GM19395 (cell line): ENCODE measurements at regions not wholly inside any gene's neighbourhood (a gene's known extent, or its start where the extent isn't known, plus 50 kb on each side); places are given as distances from the start of the nearest gene placed in this dataset.

Source experiments
- ATAC-seq: cut with Tn5 transposase; IDR thresholded peaks from one replicate; pipeline ENCODE4 v1.9.1; 2021; ENCODE audit warnings: mild to moderate bottlenecking, moderate library complexity; ENCODE audit not compliant: unreplicated experiment

DNA sequence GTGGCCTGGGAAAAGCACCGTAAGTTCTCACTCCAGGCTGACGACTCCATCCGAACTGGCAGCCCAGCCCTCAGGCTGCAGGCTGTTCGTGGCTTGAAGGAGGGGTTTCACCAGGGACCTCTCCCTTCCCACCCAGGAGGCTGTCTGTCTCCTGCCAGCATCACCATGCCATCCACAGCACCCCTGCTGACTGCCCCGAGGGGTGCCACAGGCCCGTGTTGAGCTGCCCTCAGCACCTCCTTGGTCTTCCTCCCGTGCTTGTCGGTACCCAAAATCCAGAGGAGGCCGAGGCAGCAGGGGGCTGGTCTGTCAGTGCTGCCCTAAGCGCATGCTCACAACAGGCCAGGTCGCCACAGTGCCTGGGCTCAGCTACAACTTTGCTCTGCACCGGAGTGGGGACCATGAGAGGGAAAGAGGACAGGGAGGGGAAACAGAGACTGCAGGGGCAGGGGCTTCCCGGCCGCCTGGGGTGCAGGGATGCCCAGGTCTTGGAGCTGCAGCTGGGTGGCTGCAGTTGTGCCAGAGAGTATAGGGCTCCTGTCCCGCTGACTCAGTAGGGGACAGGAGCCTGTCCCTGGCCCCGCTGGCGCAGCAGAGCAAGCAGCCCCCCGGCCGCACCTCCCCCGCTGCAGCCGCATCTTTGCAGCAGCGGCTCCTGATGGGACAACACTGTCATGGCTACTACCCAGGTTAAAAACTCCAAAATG is 963.7 kb upstream of the CRIM1 start:
- no peak for ATAC-seq

DNA sequence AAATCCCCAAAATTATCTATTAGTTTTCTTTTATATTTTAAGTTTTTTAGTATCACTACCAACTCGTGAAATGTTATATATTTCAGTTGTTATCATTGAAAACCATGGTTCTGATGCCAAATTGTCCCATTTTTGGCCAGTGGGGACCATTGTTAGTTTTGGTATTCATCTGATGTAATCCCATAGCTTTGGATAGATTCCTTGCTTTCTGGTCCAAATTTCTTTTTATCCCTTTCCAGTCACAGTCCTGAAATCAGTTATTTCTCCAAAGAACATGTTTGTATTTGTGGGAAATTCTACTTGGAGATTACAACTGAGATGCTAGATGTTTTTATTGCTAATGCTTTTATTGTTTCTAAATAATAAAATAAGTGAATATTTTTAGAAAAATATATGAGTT is 976.8 kb upstream of the CRIM1 start:
- ATAC-seq = no peak

DNA sequence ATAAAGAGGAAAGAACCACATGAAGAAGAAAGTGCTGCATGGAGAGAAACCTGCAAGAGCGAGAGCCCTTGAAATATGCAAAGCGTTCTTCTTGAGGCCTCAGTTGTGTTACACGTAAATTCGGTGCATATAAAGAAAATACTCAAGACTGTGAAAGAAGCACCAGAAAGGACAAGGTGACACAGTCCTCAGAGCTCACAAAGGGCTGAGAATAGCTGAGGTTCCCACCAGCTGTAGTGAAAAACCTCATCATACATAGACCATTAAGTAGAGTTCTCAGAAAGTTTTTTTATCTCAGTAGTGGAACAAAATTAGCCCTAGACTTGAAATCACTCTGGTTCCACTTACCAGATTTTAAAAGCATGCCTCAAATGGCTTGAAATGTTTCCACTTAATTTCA is 980.7 kb upstream of the CRIM1 start:
- no peak for ATAC-seq

DNA sequence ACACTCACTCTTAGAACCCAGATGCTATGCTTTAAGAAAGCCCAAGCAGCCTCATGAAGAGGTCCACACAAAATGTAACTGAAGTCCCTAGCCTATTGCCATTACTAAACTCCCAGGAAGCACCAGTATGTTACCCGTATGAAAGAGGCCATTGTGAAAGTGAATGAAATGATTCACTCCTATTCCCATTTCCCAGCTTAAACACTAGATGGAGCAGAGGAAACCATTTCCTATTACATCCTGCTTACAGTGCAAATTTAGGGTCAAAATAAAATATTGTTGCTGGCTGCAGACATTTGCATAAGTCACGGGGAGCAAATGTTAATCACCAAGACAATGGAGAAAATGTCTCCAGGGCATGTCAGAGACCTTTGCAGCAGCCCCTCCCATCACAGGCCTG is 989.7 kb upstream of the CRIM1 start:
- no peak for ATAC-seq

DNA sequence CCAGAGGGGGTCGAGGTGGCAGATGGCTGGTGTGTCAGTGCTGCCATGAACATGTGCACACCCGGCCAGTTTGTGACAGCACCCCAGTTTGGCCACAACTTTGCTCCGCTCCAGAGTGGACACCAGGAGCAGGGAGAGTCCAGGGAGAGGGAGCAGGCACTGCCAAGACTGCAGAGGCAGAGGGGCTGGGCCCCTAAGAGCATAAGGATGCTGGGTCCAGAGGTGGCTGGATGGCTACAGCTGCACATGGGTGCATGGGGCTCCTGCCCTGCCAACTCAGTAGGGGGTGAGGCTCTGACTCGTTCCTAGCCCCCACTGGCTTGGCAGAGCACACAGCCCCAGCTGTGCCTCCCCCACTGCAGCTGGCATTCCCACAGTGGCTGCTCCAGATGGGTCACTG is 999.2 kb upstream of the CRIM1 start:
- ATAC-seq = no peak

DNA sequence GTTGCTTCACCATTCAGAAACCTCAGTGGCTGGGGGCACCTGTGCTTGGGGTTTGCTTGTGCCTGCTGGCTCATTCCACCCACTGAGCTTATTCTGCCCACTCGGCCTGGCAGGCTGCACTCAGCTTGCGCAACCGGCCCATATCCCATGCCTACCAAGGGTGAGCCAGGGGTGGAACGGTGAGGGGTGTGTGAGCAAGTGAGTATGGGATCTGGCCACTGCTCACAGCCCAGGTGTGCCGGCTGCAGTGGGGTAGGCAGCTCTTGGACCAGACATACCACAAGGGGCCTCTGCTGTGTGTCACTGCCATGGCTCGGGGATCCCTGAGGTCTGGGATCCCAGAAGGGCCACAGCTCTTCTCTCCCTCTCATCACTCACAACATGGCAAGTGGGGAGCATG is 1000.5 kb upstream of the CRIM1 start:
- no peak for ATAC-seq

DNA sequence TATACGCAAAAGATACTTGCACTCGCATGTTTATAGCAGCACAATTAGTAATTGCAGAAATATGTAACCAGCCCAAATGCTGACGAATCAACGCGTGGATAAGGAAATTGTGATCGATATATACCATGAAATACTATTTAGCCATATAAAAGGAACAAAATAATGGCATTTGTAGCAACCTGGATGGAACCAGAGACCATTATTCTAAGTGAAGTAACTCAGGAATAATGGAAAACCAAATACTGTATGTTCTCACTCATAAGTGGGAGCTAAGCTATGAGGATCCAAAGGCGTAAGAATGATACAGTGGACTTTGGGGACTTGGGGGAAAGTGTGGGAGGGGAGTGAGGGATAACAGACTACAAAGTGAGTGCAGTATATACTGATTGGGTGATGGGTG is 1008.0 kb upstream of the CRIM1 start:
- no peak for ATAC-seq

DNA sequence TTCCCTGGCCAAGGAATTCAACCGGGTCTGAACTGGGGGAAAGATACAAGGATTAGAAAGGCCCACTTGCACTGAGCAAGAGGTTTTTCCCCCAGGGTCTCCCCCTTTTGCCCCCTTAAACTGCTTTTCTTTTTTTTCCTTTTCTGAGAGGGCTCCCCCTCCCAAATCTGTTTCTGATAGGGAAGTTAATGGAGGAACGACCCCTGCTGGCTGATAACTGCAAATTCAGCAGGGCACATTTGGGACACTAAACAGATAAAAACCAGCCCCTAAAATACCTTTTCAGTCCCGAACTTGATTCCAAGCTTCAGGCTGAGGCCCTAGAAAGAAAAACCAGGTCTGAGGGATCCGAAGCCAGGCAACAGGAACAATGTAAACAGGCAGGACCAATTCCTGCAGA is 1012.4 kb upstream of the CRIM1 start:
- no peak for ATAC-seq

DNA sequence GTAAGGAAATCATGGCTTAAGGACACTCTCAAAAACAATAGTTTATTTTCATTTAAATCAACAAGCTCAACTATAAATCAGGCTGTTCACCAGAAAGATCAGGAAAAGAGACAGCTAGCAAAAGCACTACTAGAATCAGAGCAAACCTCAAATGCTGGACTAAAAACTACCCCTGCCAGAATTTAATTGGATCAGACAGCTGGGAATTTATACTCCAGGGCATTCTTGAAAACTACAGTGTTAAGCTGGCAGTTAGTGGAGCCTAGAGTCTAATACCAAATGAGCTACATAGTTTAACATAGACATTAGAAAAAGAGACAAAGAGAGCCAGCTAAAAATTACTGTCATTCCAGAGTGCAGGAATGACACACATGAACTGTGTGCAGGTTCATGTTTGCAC is 1016.4 kb upstream of the CRIM1 start:
- no peak for ATAC-seq

DNA sequence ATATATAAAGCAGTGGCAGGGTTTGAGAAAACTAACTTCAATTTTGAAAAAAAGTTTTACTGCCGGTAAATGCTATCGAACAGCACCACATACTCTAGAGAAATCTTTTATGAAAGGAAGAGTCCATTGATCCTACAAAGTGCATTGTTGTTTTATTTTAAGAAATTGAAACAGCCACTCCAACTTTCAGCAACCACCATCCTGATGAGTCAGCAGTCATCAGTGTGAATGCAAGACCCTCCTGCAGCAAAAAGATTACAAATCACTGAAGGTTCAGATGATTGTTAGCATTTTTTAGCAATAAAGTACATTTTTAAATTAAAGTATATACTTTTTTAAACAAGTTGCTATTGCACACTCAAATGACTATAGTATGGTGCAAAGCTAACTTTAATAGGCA is 1017.7 kb upstream of the CRIM1 start:
- ATAC-seq = no peak

DNA sequence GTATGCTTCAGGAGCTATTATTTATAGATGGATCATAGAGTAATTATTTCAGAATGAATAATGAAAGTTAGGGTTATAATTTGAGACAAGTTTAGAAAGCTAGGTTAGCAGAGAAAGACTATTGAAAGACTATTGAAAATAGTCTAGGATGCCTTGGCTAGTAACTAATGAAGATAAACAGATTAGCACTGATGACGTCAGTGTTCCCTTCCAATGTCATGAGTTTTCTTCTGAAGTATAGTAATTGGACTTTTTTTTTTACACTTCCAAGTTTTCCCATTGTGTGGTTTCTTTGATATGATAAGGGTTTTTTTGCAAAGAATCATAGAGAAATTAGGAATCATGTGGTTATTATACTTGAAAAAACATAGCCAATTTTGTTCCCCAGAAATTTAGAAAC is 1041.5 kb upstream of the CRIM1 start:
- ATAC-seq = no peak

DNA sequence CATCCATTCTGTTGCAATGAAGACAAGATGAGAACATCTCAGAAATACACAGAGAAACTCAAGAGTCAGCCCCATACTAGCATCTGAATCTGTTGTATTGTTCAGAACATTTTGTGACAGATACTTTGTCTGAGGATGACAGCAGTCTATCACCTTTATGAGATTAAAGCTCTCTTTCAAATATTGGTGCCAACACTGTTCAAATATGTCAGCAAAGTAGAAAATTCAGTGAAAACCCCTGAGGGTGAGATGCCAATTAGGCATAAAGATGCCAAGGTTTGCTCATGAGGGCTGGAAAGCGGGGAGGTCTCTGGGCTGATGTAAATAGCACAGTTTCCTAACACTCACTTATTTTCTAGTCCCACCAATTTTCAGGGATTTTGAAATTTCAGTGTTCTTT is 1054.2 kb upstream of the CRIM1 start:
- no peak for ATAC-seq

DNA sequence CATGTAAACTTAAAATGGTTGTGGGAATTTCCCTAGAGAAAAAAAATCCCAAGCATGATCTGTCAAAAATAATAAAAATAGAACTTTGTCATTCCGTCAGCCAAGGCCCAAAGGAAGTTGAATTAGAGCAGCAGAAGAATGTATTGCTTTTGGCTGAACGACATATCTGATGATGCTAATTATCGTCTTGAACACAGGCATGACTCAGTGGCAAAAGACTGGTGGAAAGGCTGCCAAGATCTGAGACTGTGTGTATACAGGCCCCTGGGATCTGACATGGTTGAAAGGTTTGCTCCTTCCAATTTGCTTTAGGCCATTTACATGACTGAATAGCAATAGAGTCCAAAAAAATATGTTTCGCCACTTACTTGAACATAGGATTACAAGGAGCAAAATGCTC is 1057.1 kb upstream of the CRIM1 start:
- ATAC-seq = no peak

DNA sequence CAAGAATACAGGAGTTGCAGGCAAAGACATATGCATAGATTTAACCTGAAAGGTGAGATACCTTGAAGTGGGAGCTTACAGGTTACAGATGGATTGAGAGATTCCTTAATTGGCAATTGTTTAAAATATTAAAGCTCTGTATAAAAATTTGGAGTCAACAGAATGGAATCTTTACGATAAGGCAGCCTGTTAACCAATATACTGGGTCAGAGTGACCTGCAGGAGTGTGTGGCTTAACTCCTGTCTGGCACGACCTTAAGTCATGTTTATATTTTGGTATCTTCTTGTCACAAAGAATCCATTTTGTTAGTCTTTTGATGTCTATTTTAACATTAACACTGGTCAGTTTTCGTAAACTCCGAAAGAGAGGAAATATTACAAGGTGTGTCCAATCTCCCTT is 1058.2 kb upstream of the CRIM1 start:
- no peak for ATAC-seq

DNA sequence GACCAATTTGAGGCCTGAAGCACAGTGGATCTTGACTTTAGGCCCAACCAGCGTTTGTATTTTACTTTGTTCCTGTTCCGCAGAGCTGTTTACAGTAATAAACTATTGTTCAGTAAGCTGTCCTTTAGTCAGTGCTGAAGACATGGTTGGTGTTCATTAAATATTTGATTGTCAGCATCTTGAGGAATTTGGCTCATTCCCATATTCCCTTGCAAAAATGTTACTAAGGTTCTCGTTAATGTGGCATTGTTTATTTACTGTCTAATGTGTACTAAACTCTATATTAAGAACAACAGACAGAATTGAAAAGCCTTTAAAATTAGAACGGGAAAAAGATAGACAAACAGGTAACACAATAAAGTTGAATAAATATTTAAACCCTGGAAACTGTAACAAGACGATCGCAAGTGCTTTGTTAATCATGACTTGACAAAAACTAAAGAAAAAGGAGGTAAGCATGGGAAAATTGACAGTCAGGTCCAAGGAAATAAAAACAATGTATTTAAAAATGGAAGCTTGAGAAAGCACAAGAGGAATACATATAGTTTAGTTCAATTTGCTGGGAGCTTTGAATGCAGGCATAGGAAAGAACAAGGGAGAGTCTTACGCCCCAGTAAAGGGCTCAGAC is 1060.8 kb upstream of the CRIM1 start:
- no peak for ATAC-seq

DNA sequence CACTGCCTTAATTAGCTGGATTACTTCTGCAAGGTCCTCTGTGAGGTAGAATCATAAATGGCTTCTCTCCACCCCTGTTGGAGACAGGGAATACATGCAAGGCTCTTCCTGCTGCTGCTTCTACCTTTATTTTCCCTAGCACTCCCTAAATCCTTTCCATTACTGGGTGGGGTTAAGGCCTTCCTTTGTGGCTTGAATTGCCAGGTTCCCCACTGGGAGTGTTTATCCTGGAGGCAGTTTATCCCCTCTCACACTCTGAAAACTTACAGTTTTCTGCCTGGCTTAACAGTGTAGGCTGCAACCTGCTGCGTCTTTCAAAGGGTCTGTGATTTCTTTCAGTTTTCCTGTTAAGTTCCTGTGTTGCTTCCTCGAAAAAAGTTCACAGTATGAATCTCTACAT is 1062.3 kb upstream of the CRIM1 start:
- ATAC-seq = no peak

DNA sequence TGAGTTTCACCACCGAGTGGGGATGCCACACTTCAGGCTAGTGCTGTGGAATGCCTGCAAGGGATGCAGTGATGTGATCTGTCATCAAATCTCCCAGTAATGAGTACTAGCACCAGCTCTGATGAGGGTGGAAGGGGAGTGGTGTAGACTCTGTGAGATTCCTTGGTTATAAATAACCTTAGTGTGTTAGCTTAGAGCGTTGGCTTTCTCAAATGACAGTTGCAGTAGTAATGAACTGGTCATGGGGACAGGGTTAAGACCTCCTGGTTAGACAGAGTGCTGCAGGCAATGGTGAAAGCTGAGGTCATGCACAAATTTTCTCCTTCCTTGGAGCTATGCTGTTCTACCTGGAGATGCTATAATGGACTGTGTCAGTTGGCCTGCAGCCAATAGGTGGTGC is 1063.4 kb upstream of the CRIM1 start:
- no peak for ATAC-seq

DNA sequence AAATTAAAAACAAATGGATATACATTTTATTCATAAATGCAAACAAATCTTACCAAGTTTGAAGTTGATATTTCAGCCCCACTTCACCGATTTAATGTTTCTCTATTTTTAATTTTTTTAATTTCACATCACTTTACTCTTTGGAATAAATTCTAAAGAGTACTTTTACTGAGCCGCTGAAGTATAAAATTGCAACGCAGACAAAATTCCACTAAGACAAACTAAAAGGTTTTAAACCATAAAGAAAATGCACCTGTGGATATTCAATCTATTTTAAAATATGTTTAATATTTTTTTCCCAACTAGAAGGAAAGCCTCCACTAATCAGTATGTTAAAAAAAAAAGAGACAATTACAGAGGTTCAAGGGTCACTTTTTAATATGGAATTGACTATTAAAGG is 1073.9 kb upstream of the CRIM1 start:
- no peak for ATAC-seq

DNA sequence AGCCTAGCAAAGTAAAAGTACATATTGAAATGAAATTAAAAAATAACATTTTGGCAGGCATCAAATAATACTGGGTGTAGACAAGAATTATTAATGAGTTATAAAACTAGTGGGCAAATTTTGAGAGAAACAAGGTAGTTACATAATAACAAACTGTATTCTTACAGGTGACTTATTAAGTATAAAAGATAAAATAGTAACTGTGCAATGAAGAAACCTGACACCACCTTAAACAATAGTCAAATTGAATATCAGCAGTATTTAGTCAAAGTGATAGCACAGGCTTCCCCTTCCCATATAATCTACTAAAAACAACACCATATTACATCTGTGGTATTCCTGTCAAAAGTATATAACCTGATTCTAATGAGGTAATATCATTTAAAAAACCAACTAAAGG is 1099.8 kb upstream of the CRIM1 start:
- no peak for ATAC-seq

DNA sequence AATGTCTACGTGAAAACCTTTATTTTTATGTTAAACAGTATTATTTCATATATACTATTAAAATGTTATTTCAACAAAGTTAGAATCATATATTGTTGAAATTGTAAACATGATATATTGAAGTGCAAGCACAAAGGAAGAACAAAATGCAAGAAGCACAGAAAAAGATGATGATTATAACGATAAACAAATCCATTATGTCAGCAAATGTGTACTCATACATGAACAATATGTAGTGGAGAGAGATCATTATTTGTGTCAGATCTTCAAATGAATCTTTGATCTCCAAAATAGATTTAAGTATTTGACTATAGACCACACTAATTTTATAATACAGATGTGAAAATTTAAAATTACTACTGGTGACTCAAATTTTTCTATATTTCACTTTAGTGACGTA is 1104.4 kb upstream of the CRIM1 start:
- no peak for ATAC-seq

DNA sequence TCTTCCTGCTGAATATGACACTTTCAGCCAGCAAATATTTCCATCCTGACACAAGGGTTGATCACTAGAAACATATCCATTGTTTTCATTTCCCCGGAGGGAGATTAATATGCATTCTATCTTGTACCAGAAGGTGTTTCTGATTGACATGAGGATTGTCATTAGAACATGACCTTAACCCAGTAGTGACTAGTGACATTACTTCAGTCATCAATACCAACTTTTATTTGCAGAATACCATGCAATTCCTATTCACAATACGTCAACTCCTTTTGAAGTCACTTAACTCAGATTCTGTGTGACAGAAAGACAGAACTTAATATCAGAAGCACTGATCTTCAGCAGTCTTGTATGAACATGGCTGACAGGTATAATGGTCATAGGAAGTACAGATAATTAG is 1108.9 kb upstream of the CRIM1 start:
- no peak for ATAC-seq

DNA sequence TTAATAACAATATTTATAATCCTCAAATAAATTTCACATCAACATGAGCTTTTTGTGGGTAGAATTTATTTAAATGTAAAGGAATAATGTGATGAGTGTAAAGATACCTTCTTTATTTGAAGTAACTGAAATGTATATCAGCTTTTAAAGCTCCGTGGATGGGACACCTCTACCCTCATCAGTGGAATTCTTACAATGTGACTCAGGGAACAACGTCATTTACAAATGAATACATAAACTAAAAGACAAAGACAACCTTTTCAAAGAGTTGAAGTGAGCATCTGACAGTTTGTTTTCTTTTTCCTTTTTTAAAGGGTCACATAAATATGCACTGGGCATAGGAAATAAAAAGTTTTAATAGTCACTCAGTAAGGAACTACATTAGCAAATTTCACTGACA is 1127.0 kb upstream of the CRIM1 start:
- no peak for ATAC-seq

DNA sequence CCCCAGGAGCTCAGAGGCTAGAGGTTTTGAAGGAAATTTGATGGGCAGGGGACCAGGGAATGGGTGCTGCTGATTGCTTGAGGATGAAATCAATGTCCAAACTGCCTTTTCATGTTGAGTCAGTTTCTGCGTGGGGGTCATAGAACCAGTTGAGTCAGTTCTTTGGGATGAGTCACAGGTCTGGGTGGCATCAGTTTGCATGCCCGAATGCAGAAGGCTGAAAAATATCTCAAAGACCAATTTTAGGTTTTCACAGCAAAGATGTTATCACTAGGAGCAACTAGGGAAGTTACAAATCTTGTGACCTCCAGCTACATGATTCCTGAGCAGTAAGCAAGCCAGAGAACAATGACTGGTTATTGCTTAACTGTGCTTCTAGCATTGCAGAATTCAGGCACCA is 1135.1 kb upstream of the CRIM1 start:
- ATAC-seq = no peak
